Effector memory CD4-positive, alpha-beta T cell (primary cell): ENCODE measurements at regions not wholly inside any gene's neighbourhood (a gene's known extent, or its start where the extent isn't known, plus 50 kb on each side); places are given as distances from the start of the nearest gene placed in this dataset.

Experiments
- DNase-seq, 3 donors: peaks; one replicate each; pipeline ENCODE4 v3.0.0-alpha.2; 2020
- H3K27ac ChIP-seq: 2 replicates; pipeline ENCODE4 v1.7.0; 2013; ENCODE audit warnings: mild to moderate bottlenecking, low read length, moderate library complexity; ENCODE audit not compliant: insufficient read depth, poor library complexity, severe bottlenecking
- H3K27me3 ChIP-seq: replicated peaks from 2 replicates; pipeline ENCODE4 v1.7.0; 2013; ENCODE audit warnings: mild to moderate bottlenecking, low read length; ENCODE audit not compliant: insufficient read depth, control insufficient read depth, poor library complexity, severe bottlenecking
- H3K36me3 ChIP-seq: 2 replicates; pipeline ENCODE4 v1.7.0; 2013; ENCODE audit warnings: mild to moderate bottlenecking, low read length, moderate library complexity; ENCODE audit not compliant: control insufficient read depth, insufficient read depth
- H3K4me1 ChIP-seq: 2 replicates; pipeline ENCODE4 v1.7.0; 2013; ENCODE audit warnings: low read length, mild to moderate bottlenecking; ENCODE audit not compliant: control insufficient read depth, insufficient read depth, poor library complexity, severe bottlenecking
- H3K4me3 ChIP-seq: 2 replicates; pipeline ENCODE4 v1.7.0; 2013; ENCODE audit warnings: low read length, low read depth, mild to moderate bottlenecking; ENCODE audit not compliant: insufficient read depth, poor library complexity, severe bottlenecking
- H3K9me3 ChIP-seq: 2 replicates; pipeline ENCODE4 v1.7.0; 2013; ENCODE audit warnings: mild to moderate bottlenecking, low read length, moderate library complexity; ENCODE audit not compliant: control insufficient read depth

GRCh38 chr1:82273816-82274215 lies 473.1 kb downstream of the ADGRL2 start:
- Histone ChIP-seq H3K27me3 (no peaks in the 10 kb centered on the region), H3K4me1 (no peaks in the 10 kb centered on the region), H3K9me3 (no peaks in the 10 kb centered on the region), H3K4me3 (no peak overlapping the region), H3K27ac (no peak overlapping the region), H3K36me3 (no peaks in the 10 kb centered on the region)
- DNase-seq: no peak

- Histone ChIP-seq H3K27ac (no peak overlapping the region), H3K9me3 (no peaks in the 10 kb centered on the region), H3K36me3 (no peaks in the 10 kb centered on the region), H3K4me3 (no peak overlapping the region), H3K27me3 (no peaks in the 10 kb centered on the region), H3K4me1 (no peaks in the 10 kb centered on the region)
- no peak for DNase-seq
Measured at GRCh38 chr1:82269431-82269830, 468.7 kb downstream of the ADGRL2 start.

GRCh38 chr1:82268826-82269225 lies 468.1 kb downstream of the ADGRL2 start:
- Histone ChIP-seq H3K9me3 (no peaks in the 10 kb centered on the region), H3K4me1 (no peaks in the 10 kb centered on the region), H3K27ac (no peak overlapping the region), H3K27me3 (no peaks in the 10 kb centered on the region), H3K4me3 (no peak overlapping the region), H3K36me3 (no peaks in the 10 kb centered on the region)
- DNase-seq: no peak

GRCh38 chr1:82266351-82266750 lies 465.6 kb downstream of the ADGRL2 start:
- Histone ChIP-seq H3K27ac (no peak overlapping the region), H3K27me3 (no peaks in the 10 kb centered on the region), H3K4me3 (no peak overlapping the region), H3K4me1 (no peaks in the 10 kb centered on the region), H3K9me3 (no peaks in the 10 kb centered on the region), H3K36me3 (no peaks in the 10 kb centered on the region)
- DNase-seq: no peak

- no peak for DNase-seq
- no peaks in the 10 kb centered on the region for H3K9me3 ChIP-seq
- H3K36me3 ChIP-seq: no peaks in the 10 kb centered on the region
- no peak overlapping the region for H3K27ac ChIP-seq
- no peak overlapping the region for H3K4me3 ChIP-seq
- H3K4me1 ChIP-seq: no peaks in the 10 kb centered on the region
- H3K27me3 ChIP-seq: no peaks in the 10 kb centered on the region
Measured at GRCh38 chr1:82265436-82265835, 464.7 kb downstream of the ADGRL2 start.

- DNase-seq: no peak
Measured at GRCh38 chr1:82264802-82265201, 464.1 kb downstream of the ADGRL2 start.

GRCh38 chr1:82263396-82263795 lies 462.7 kb downstream of the ADGRL2 start:
- H3K27ac ChIP-seq: no peak overlapping the region
- H3K4me3 ChIP-seq: no peak overlapping the region
- no peaks in the 10 kb centered on the region for H3K27me3 ChIP-seq
- H3K4me1 ChIP-seq: no peaks in the 10 kb centered on the region
- H3K36me3 ChIP-seq: no peaks in the 10 kb centered on the region
- H3K9me3 ChIP-seq: no peaks in the 10 kb centered on the region
- no peak for DNase-seq

More at GRCh38 chr1:82264802-82265201, 464.1 kb downstream of the ADGRL2 start:
- Histone ChIP-seq H3K4me3 (no peak overlapping the region), H3K36me3 (no peaks in the 10 kb centered on the region), H3K4me1 (no peaks in the 10 kb centered on the region), H3K27me3 (no peaks in the 10 kb centered on the region), H3K27ac (no peak overlapping the region), H3K9me3 (no peaks in the 10 kb centered on the region)

- H3K36me3 ChIP-seq: no peaks in the 10 kb centered on the region
- no peak overlapping the region for H3K4me3 ChIP-seq
- H3K4me1 ChIP-seq: no peaks in the 10 kb centered on the region
- DNase-seq: no peak
- H3K9me3 ChIP-seq: no peaks in the 10 kb centered on the region
- H3K27me3 ChIP-seq: no peaks in the 10 kb centered on the region
- no peak overlapping the region for H3K27ac ChIP-seq
Measured at GRCh38 chr1:82260666-82261065, 459.9 kb downstream of the ADGRL2 start.

GRCh38 chr1:82260051-82260450 lies 459.3 kb downstream of the ADGRL2 start:
- no peaks in the 10 kb centered on the region for H3K4me1 ChIP-seq
- H3K9me3 ChIP-seq: no peaks in the 10 kb centered on the region

GRCh38 chr1:82258887-82259286 lies 458.2 kb downstream of the ADGRL2 start:
- no peak for DNase-seq
- Histone ChIP-seq H3K4me3 (no peak overlapping the region), H3K4me1 (no peaks in the 10 kb centered on the region), H3K9me3 (no peaks in the 10 kb centered on the region), H3K27me3 (no peaks in the 10 kb centered on the region), H3K27ac (no peak overlapping the region), H3K36me3 (no peaks in the 10 kb centered on the region)

More at GRCh38 chr1:82260051-82260450, 459.3 kb downstream of the ADGRL2 start:
- no peak for DNase-seq
- no peaks in the 10 kb centered on the region for H3K36me3 ChIP-seq
- no peaks in the 10 kb centered on the region for H3K27me3 ChIP-seq
- no peak overlapping the region for H3K27ac ChIP-seq
- no peak overlapping the region for H3K4me3 ChIP-seq

- Histone ChIP-seq H3K36me3 (no peaks in the 10 kb centered on the region), H3K4me3 (no peak overlapping the region), H3K4me1 (no peaks in the 10 kb centered on the region), H3K27ac (no peak overlapping the region), H3K9me3 (no peaks in the 10 kb centered on the region), H3K27me3 (no peaks in the 10 kb centered on the region)
- DNase-seq: no peak
Measured at GRCh38 chr1:82246050-82246449, 445.3 kb downstream of the ADGRL2 start.
